ENCODE measurements at regions not wholly inside any gene's neighbourhood (a gene's known extent, or its start where the extent isn't known, plus 50 kb on each side); places are given as distances from the start of the nearest gene placed in this dataset.

- ChIA-PET POLR2A (no interaction called here), CTCF (no interaction called here)
- H3K27me3 ChIP-seq (ENCODE audit: control insufficient read depth, insufficient read depth, low read length), result no peaks in the 10 kb centered on the region
- no peak overlapping the region for H3K4me3 ChIP-seq (ENCODE audit: low read depth, low read length)
- TF ChIP-seq CTCF (IDR thresholded peaks at IDR 0.05; ENCODE audit: low read depth, low read length), result no peak
- no peak overlapping the region for H3K27ac ChIP-seq (ENCODE audit: low read depth, low read length)
- DNase-seq (ENCODE audit: low read depth, low spot score), result no peak
- H3K9me3 ChIP-seq (ENCODE audit: control insufficient read depth, insufficient read depth, low read length), result no peaks in the 10 kb centered on the region; the same call in 1 of the 2 replicates
Measured at GRCh38 chr2:15701991-15702390, 110.3 kb downstream of the DDX1 start.

- Histone ChIP-seq H3K27ac (ENCODE audit: low read depth, low read length) (no peak overlapping the region), H3K9me3 (ENCODE audit: control insufficient read depth, insufficient read depth, low read length) (no peaks in the 10 kb centered on the region), H3K27me3 (ENCODE audit: control insufficient read depth, insufficient read depth, low read length) (no peaks in the 10 kb centered on the region), H3K4me3 (ENCODE audit: low read depth, low read length) (no peak overlapping the region)
- no peak for DNase-seq (ENCODE audit: low read depth, low spot score)
- CTCF ChIA-PET, result no interaction called here
- TF ChIP-seq CTCF (IDR thresholded peaks at IDR 0.05; ENCODE audit: low read depth, low read length), result no peak
- POLR2A ChIA-PET, result no interaction called here
Measured at GRCh38 chr2:15702452-15702851, 110.8 kb downstream of the DDX1 start.

GRCh38 chr2:15703365-15703869, 111.7 kb downstream of the DDX1 start:
- no peak for DNase-seq (ENCODE audit: low read depth, low spot score)
- H3K27ac ChIP-seq (ENCODE audit: low read depth, low read length), result no peak overlapping the region
- ChIA-PET POLR2A (no interaction called here), CTCF (no interaction called here)
- TF ChIP-seq CTCF (IDR thresholded peaks at IDR 0.05; ENCODE audit: low read depth, low read length), result no peak
- H3K4me3 ChIP-seq (ENCODE audit: low read depth, low read length), result no peak overlapping the region
- H3K9me3 ChIP-seq (ENCODE audit: control insufficient read depth, insufficient read depth, low read length), result no peaks in the 10 kb centered on the region
- H3K27me3 ChIP-seq (ENCODE audit: control insufficient read depth, insufficient read depth, low read length), result no peaks in the 10 kb centered on the region

GRCh38 chr2:15704086-15704787, 112.6 kb downstream of the DDX1 start:
- H3K27ac ChIP-seq (ENCODE audit: low read depth, low read length), result no peak overlapping the region
- no peaks in the 10 kb centered on the region for H3K9me3 ChIP-seq (ENCODE audit: control insufficient read depth, insufficient read depth, low read length)
- DNase-seq (ENCODE audit: low read depth, low spot score), result no peak
- CTCF ChIA-PET, result no interaction called here
- no peak overlapping the region for H3K4me3 ChIP-seq (ENCODE audit: low read depth, low read length)
- H3K27me3 ChIP-seq (ENCODE audit: control insufficient read depth, insufficient read depth, low read length), result no peaks in the 10 kb centered on the region
- no peak for TF ChIP-seq CTCF (IDR thresholded peaks at IDR 0.05; ENCODE audit: low read depth, low read length)
- POLR2A ChIA-PET, result no interaction called here

- no peak for TF ChIP-seq CTCF (IDR thresholded peaks at IDR 0.05; ENCODE audit: low read depth, low read length)
- POLR2A ChIA-PET, result no interaction called here
- no peak overlapping the region for H3K4me3 ChIP-seq (ENCODE audit: low read depth, low read length)
- no peak for DNase-seq (ENCODE audit: low read depth, low spot score)
- no peaks in the 10 kb centered on the region for H3K9me3 ChIP-seq (ENCODE audit: control insufficient read depth, insufficient read depth, low read length)
- CTCF ChIA-PET, result no interaction called here
- H3K27ac ChIP-seq (ENCODE audit: low read depth, low read length), result no peak overlapping the region
- no peaks in the 10 kb centered on the region for H3K27me3 ChIP-seq (ENCODE audit: control insufficient read depth, insufficient read depth, low read length)
Measured at GRCh38 chr2:15704788-15705115, 113.1 kb downstream of the DDX1 start.

Measured in AG04450 (cell line).